ENCODE measurements at regions not wholly inside any gene's neighbourhood (a gene's known extent, or its start where the extent isn't known, plus 50 kb on each side); places are given as distances from the start of the nearest gene placed in this dataset.

GRCh38 chr6:44682987-44683779 lies 295.7 kb downstream of the CDC5L start:
- no peak for DNase-seq

- no peak for DNase-seq
These were observed 297.7 kb downstream of the CDC5L start for GRCh38 chr6:44685213-44685612.

- no peak for DNase-seq
These were observed 308.6 kb downstream of the CDC5L start for GRCh38 chr6:44696099-44696498.

GRCh38 chr6:44696686-44697085 lies 309.2 kb downstream of the CDC5L start:
- no peak for DNase-seq

GRCh38 chr6:44697327-44697726 lies 309.8 kb downstream of the CDC5L start:
- no peak for DNase-seq

GRCh38 chr6:44698602-44699001 lies 311.1 kb downstream of the CDC5L start:
- DNase-seq: no peak

GRCh38 chr6:44699082-44699481 lies 311.6 kb downstream of the CDC5L start:
- no peak for DNase-seq

- no peak for DNase-seq
These were observed 312.3 kb downstream of the CDC5L start for GRCh38 chr6:44699851-44700250.

GRCh38 chr6:44700422-44700821 lies 312.9 kb downstream of the CDC5L start:
- DNase-seq: no peak

GRCh38 chr6:44701038-44701636 lies 313.6 kb downstream of the CDC5L start:
- DNase-seq: no peak

- no peak for DNase-seq
These were observed 314.2 kb downstream of the CDC5L start for GRCh38 chr6:44701637-44702101.

GRCh38 chr6:44702292-44702691 lies 314.8 kb downstream of the CDC5L start:
- no peak for DNase-seq

GRCh38 chr6:44704240-44705150 lies 317.0 kb downstream of the CDC5L start:
- DNase-seq: no peak

GRCh38 chr6:44705596-44705995 lies 318.1 kb downstream of the CDC5L start:
- no peak for DNase-seq

GRCh38 chr6:44706011-44706410 lies 318.5 kb downstream of the CDC5L start:
- no peak for DNase-seq

GRCh38 chr6:44708208-44708607 lies 320.7 kb downstream of the CDC5L start:
- DNase-seq: no peak

- no peak for DNase-seq
These were observed 325.0 kb downstream of the CDC5L start for GRCh38 chr6:44712353-44713111.

GRCh38 chr6:44715188-44715587 lies 327.7 kb downstream of the CDC5L start:
- DNase-seq: no peak

- DNase-seq: no peak
These were observed 328.4 kb downstream of the CDC5L start for GRCh38 chr6:44715925-44716324.

GRCh38 chr6:44717431-44717830 lies 329.9 kb downstream of the CDC5L start:
- DNase-seq: no peak

- no peak for DNase-seq
These were observed 334.6 kb downstream of the CDC5L start for GRCh38 chr6:44721954-44722578.

GRCh38 chr6:44722736-44723135 lies 335.2 kb downstream of the CDC5L start:
- no peak for DNase-seq

Data from CD4-positive, alpha-beta T cell treated with Interleukin-1 beta for 1 hour (primary cell).